HL-60 (cell line): ENCODE measurements at regions not wholly inside any gene's neighbourhood (a gene's known extent, or its start where the extent isn't known, plus 50 kb on each side); places are given as distances from the start of the nearest gene placed in this dataset.
"Not testable (repeated sequence)": the region's sequence is repeated elsewhere in the genome, so short reads cannot be mapped to it uniquely, and the experiment has no call there.

Experiments
- GABPA ChIP-seq: IDR thresholded peaks from 2 replicates; pipeline ENCODE4 v1.6.1; 2012; ENCODE audit warnings: low read depth
- POLR2AphosphoS5 ChIP-seq: IDR thresholded peaks from 2 replicates; pipeline ENCODE4 v1.6.1; 2012; ENCODE audit warnings: low read depth
- TF ChIP-seq, protein P1 (sequence below): IDR thresholded peaks from one replicate; pipeline ENCODE4 v1.5.1; 2011; ENCODE audit warnings: low read length, control low read depth, inconsistent platforms; ENCODE audit not compliant: insufficient read depth
- TF ChIP-seq, protein P2 (sequence below): IDR thresholded peaks from 2 replicates; pipeline ENCODE4 v1.6.1; 2012; ENCODE audit warnings: low read depth; ENCODE audit not compliant: insufficient replicate concordance

DNA sequence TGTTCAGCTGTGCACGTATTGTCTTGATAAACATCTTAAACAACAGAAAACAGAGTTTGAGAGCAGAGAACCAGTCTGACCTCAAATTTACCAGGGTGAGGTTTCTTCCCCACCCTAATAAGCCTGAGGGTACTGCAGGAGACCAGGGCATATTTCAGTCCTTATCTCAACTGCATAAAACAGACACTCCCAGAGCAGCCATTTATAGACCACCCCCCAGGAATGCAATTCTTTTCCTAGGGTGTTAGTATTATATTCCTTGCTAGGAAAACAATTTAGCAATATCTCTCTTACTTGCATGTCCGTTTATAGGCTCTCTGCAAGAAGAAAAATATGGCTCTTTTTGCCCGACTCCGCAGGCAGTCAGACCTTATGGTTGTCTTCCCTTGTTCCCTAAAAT is 747.2 kb downstream of the TTLL7 start:
- TF ChIP-seq, protein P1, sequence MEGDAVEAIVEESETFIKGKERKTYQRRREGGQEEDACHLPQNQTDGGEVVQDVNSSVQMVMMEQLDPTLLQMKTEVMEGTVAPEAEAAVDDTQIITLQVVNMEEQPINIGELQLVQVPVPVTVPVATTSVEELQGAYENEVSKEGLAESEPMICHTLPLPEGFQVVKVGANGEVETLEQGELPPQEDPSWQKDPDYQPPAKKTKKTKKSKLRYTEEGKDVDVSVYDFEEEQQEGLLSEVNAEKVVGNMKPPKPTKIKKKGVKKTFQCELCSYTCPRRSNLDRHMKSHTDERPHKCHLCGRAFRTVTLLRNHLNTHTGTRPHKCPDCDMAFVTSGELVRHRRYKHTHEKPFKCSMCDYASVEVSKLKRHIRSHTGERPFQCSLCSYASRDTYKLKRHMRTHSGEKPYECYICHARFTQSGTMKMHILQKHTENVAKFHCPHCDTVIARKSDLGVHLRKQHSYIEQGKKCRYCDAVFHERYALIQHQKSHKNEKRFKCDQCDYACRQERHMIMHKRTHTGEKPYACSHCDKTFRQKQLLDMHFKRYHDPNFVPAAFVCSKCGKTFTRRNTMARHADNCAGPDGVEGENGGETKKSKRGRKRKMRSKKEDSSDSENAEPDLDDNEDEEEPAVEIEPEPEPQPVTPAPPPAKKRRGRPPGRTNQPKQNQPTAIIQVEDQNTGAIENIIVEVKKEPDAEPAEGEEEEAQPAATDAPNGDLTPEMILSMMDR, result not testable (repeated sequence)
- TF ChIP-seq, protein P2, sequence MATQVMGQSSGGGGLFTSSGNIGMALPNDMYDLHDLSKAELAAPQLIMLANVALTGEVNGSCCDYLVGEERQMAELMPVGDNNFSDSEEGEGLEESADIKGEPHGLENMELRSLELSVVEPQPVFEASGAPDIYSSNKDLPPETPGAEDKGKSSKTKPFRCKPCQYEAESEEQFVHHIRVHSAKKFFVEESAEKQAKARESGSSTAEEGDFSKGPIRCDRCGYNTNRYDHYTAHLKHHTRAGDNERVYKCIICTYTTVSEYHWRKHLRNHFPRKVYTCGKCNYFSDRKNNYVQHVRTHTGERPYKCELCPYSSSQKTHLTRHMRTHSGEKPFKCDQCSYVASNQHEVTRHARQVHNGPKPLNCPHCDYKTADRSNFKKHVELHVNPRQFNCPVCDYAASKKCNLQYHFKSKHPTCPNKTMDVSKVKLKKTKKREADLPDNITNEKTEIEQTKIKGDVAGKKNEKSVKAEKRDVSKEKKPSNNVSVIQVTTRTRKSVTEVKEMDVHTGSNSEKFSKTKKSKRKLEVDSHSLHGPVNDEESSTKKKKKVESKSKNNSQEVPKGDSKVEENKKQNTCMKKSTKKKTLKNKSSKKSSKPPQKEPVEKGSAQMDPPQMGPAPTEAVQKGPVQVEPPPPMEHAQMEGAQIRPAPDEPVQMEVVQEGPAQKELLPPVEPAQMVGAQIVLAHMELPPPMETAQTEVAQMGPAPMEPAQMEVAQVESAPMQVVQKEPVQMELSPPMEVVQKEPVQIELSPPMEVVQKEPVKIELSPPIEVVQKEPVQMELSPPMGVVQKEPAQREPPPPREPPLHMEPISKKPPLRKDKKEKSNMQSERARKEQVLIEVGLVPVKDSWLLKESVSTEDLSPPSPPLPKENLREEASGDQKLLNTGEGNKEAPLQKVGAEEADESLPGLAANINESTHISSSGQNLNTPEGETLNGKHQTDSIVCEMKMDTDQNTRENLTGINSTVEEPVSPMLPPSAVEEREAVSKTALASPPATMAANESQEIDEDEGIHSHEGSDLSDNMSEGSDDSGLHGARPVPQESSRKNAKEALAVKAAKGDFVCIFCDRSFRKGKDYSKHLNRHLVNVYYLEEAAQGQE, result not testable (repeated sequence)
- not testable (repeated sequence) for TF ChIP-seq POLR2AphosphoS5, GABPA
